HG02588 (cell line): ENCODE measurements at regions not wholly inside any gene's neighbourhood (a gene's known extent, or its start where the extent isn't known, plus 50 kb on each side); places are given as distances from the start of the nearest gene placed in this dataset.
"Not testable (repeated sequence)": the region's sequence is repeated elsewhere in the genome, so short reads cannot be mapped to it uniquely, and the experiment has no call there.

ENCODE experiments used
- ATAC-seq: cut with Tn5 transposase; IDR thresholded peaks from one replicate; pipeline ENCODE4 v1.9.1; 2021; ENCODE audit warnings: mild to moderate bottlenecking, moderate library complexity; ENCODE audit not compliant: unreplicated experiment

DNA sequence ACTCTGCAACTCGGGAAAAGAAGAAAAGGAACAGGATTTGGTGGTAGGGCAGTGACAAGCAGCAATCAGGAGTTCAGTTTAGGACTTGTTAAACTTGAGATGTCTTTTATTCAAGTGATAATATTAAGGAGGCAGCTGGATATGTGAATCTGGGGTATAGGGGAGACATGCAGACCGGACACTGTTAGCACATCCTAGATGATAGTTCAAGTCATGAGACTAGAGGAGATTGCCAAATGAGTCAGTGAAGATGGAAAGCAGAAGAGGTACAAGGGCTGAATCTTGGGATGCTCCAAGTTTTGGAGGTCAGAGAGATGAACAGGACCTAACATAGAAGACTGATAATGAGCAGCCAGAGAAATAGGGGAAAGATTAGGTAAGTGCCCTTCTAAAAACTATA is 69.5 kb upstream of the PSME4 start:
- no peak for ATAC-seq

DNA sequence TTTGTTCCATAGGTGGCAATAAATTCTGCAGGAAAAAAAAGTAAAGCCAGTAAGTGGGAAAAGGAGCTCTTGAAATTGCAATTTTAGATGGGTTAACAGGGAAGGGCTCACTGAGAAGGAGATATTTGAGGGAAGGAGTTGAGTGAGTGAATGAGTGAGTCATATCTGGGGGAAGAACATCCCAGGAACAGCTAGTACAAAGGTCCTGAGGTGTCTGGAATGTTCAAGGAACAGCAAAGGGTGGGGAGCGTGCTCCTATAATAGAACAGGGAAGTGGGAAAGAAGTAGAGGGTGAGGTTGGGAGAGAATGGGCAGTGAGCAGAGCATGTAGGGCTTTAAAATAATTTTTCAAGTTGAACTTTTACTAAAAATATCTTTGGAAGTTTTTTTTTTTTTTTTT is 68.0 kb upstream of the PSME4 start:
- no peak for ATAC-seq

DNA sequence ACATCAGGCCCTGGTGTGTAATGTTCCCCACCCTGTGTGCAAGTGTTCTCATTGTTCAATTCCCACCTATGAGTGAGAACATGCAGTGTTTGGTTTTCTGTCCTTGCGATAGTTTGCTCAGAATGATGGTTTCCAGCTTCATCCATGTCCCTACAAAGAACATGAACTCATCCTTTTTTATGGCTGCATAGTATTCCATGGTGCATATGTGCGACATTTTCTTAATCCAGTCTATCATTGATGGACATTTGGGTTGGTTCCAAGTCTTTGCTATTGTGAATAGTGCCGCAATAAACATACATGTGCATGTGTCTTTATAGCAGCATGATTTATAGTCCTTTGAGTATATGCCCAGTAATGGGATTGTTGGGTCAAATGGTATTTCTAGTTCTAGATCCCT is 60.5 kb upstream of the PSME4 start:
- ATAC-seq = not testable (repeated sequence)

DNA sequence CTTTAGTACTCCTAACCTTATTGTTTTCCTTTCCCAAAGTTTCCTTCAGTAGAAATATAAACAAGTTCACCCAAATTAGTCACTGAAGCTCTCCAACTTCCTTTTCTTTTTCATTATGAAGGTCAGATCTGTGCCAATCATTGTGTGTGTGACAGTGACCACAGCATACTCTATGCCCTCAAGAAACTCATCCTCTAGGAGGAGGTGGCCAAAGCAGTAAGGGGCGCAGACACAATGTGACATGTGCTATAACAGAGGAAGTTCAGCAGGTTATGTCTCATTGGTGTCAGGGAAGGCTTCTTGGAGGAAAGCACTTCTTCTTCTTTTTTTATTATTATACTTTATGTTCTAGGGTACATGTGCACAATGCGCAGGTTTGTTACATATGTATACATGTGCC is 60.0 kb upstream of the PSME4 start:
- no peak for ATAC-seq

DNA sequence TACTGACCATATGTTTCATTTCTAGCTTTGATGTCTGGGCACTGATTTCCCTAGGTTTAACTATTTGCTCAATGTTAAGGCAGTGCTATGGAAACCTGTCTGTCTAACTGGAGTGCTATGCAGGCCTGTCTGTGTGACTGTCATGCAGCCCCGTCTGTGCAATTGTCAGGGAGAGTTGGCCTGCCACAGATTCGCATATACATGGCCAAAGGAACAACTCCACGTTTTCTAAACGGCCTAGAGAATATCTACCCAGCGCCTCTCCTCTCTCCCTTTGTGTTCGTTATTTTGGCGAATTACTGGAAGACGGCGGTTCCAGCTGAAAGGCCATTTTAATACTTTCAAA is 59.6 kb upstream of the PSME4 start:
- ATAC-seq = no peak

DNA sequence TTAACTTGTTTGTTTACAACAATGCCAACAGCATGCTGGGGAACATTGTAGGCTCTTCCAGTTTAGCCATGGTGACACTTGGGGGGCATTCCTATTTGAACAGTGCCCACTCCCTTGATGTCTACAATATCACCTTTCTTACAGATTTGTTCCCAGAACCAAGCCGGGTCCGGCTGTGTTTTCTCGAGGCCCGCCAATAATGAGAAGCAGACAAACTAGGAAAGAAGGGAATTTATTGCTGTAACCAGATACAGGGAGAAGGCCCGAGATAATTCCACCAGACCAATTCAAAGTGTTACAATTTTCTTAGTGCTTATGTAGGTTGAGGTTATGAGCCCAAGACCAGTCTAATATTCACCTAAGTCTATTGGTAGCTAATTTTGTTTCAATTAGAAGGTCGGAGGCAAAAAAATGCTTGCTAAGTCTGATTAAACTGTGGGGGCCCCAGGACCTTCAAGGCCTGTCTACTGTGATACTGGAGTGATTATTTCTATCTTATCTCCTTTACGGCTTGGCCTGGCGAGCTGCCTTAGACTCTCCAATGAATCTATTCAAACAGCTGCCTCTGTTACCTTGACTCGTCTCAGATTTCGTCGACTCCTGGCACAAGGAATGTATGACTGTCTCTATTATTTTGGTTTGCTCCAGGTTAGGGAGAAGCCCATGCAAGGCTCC is 59.1 kb upstream of the PSME4 start:
- ATAC-seq = no peak

DNA sequence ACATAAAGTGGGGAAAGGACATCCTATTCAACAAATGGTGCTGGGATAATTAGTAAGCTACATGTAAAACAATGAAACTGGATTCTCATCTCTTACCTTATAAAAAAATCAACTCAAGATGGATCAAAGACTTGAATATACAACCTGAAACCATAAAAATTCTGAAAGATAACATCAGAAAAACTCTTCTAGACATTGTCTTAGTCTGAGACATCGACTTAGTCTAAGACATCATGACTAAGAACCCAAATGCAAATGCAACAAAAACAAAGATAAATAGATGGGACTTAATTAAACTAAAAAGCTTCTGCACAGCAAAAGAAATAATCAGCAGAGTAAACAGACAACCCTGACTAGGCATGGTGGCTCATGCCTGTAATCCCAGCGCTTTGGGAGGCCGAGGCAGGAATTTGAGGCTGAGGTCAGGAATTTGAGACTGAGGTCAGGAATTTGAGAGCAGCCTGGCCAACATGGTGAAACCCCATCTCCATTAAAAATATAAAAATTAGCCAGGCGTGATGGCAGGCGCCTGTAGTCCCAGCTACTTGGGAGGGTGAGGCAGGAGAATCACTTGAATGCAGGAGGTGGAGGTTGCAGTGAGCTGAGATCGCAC is 54.8 kb upstream of the PSME4 start:
- not testable (repeated sequence) for ATAC-seq

DNA sequence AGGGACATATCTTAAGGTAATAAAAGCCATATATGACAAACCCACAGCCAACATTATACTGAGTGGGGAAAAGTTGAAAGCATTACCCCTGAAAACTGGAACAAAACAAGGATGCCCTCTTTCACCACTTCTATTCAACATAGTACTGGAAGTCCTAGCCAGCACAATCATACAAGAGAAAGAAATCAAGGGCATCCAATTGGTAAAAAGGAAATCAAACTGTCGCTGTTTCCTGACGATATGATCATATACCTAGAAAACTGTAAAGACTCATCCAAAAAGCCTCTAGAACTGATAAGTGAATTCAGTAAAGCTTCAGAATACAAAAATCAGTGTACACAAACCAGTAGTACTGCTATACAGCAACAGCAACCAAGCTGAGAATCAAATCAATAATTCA is 53.8 kb upstream of the PSME4 start:
- ATAC-seq = no peak

DNA sequence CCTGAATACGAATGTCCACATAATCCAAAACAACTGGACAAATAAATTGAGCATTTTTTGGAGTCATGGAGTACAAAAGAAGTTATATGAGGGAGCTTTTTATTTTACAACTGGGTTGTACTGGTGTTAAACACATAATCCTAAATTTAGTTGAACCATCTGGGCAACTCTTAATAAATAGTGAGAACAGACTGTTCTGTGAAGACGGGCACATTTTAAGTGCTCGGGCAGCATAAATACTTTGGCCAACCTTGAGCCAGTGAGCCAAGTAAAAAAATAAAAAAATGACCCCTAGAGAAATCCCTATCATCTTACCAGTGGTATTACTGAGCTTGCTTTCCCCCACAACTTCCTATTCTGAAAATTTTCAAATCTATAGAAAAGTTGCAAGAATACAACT is 50.9 kb upstream of the PSME4 start:
- no peak for ATAC-seq

DNA sequence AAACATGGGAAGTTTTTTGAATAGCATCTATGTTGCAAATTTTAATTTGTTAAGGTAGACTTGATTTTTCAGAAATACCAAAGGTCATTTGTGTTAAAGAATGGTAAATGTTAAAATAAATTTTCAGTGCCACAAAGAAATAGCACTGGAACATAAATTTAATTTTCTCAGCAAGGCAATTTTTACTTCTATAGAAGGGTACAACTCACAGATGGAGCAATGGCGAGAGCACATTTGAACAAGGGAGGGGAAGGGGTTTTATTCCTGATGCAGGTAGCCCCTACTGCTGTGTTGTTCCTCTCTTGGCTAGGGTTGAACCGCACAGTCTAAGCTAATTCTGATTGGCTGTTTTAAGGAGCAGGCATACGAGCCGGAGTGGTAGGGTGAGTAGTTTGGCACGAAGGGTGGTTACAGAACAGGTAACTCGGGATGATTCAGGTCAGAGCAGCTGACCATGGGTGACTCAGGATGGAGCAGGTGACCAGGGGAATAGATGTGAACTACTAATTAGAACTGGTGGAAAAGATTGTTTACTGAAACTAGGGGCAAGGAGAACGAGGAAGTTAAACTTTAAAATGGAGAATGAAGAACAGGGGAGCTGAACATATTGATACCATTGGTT is 50.1 kb upstream of the PSME4 start:
- no peak for ATAC-seq
